H1 (cell line): ENCODE measurements at regions not wholly inside any gene's neighbourhood (a gene's known extent, or its start where the extent isn't known, plus 50 kb on each side); places are given as distances from the start of the nearest gene placed in this dataset.

ENCODE experiments used
- FOSL1 ChIP-seq: IDR thresholded peaks from 2 replicates; pipeline ENCODE4 v1.6.1; 2011; ENCODE audit warnings: mild to moderate bottlenecking, low read depth, low read length, moderate library complexity; ENCODE audit not compliant: insufficient read depth
- KDM1A ChIP-seq: fragments of 200-600, 300-600 bp; sonication (generic); IDR thresholded peaks from 2 replicates; pipeline ENCODE4 v1.7.1; 2016; ENCODE audit warnings: mild to moderate bottlenecking, low read length, borderline replicate concordance
- SP1 ChIP-seq: IDR thresholded peaks from 2 replicates; pipeline ENCODE4 v1.6.1; 2011; ENCODE audit warnings: low read depth, low read length
- TAF1 ChIP-seq: IDR thresholded peaks from 2 replicates; pipeline ENCODE4 v1.6.1; 2011; ENCODE audit warnings: mild to moderate bottlenecking, low read depth, low read length
- TF ChIP-seq, protein P1 (sequence below), 3 experiments: IDR thresholded peaks; 1 replicate in 2 of 3; 2 replicates in 1 of 3; pipeline versions ENCODE4 v1.5.1 to v1.6.1; 2011; ENCODE audit warnings: low read length in 3 of 3, mild to moderate bottlenecking in 3 of 3, inconsistent platforms in 2 of 3, low read depth in 1 of 3, moderate library complexity in 1 of 3; ENCODE audit not compliant: insufficient read depth in 1 of 3; ENCODE audit errors: control extremely low read depth in 1 of 3

DNA sequence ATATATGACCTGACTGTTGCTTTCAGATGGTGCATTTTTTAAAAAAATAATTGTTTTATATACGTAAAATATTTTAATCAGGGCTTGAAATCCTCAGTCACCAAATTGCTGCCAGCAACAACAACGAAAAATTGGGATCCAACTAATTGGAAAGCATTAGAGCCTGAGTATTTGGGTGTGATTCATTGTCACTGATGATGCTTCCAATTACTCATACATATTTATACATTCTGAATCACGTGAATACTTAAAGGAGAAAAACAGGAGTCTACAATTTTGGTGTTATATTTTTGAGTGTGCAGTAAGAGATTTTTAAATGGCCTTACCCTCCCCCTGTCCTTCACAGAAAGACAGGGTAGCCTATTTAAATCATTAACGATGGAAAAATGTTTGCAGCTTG, 765.6 kb upstream of the TENM3 start:
- TF ChIP-seq, protein P1, sequence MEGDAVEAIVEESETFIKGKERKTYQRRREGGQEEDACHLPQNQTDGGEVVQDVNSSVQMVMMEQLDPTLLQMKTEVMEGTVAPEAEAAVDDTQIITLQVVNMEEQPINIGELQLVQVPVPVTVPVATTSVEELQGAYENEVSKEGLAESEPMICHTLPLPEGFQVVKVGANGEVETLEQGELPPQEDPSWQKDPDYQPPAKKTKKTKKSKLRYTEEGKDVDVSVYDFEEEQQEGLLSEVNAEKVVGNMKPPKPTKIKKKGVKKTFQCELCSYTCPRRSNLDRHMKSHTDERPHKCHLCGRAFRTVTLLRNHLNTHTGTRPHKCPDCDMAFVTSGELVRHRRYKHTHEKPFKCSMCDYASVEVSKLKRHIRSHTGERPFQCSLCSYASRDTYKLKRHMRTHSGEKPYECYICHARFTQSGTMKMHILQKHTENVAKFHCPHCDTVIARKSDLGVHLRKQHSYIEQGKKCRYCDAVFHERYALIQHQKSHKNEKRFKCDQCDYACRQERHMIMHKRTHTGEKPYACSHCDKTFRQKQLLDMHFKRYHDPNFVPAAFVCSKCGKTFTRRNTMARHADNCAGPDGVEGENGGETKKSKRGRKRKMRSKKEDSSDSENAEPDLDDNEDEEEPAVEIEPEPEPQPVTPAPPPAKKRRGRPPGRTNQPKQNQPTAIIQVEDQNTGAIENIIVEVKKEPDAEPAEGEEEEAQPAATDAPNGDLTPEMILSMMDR (IDR thresholded peaks at IDR 0.05; ENCODE audit: control extremely low read depth in 1 of 3, insufficient read depth in 1 of 3, low read depth in 1 of 3, low read length in 3 of 3) = no peak
- TF ChIP-seq KDM1A (no peak), FOSL1 (no peak), TAF1 (no peak), SP1 (no peak)
